ENCODE measurements at regions not wholly inside any gene's neighbourhood (a gene's known extent, or its start where the extent isn't known, plus 50 kb on each side); places are given as distances from the start of the nearest gene placed in this dataset.

- Mint-ChIP-seq H3K4me3 (no peak overlapping the region), H3K27me3 (ENCODE audit: low read depth) (no peaks in the 10 kb centered on the region), H3K9me3 (no peaks in the 10 kb centered on the region), H3K27ac (no peak overlapping the region), H3K36me3 (ENCODE audit: low read depth) (no peaks in the 10 kb centered on the region), H3K4me1 (peaks cover 4% of the 10 kb centered on the region)
- no peak for TF ChIP-seq CTCF (IDR thresholded peaks at IDR 0.05; ENCODE audit: unreplicated experiment in 3 of 3)
Observed at GRCh38 chr2:78892295-78892694, 133.2 kb upstream of the REG3G start.

- no peaks in the 10 kb centered on the region for H3K9me3 Mint-ChIP-seq
- TF ChIP-seq CTCF (IDR thresholded peaks at IDR 0.05; ENCODE audit: unreplicated experiment in 3 of 3): no peak
- H3K27ac Mint-ChIP-seq: no peak overlapping the region
- no peaks in the 10 kb centered on the region for H3K36me3 Mint-ChIP-seq (ENCODE audit: low read depth)
- no peaks in the 10 kb centered on the region for H3K27me3 Mint-ChIP-seq (ENCODE audit: low read depth)
- no peak overlapping the region for H3K4me3 Mint-ChIP-seq
- peaks cover 4% of the 10 kb centered on the region for H3K4me1 Mint-ChIP-seq
Observed at GRCh38 chr2:78895022-78895421, 130.5 kb upstream of the REG3G start.

GRCh38 chr2:78896536-78896935, 129.0 kb upstream of the REG3G start:
- no peak overlapping the region for H3K27ac Mint-ChIP-seq
- no peaks in the 10 kb centered on the region for H3K27me3 Mint-ChIP-seq (ENCODE audit: low read depth)
- H3K9me3 Mint-ChIP-seq: no peaks in the 10 kb centered on the region
- peaks cover 4% of the 10 kb centered on the region for H3K4me1 Mint-ChIP-seq
- TF ChIP-seq CTCF (IDR thresholded peaks at IDR 0.05; ENCODE audit: unreplicated experiment in 3 of 3): no peak
- H3K36me3 Mint-ChIP-seq (ENCODE audit: low read depth): no peaks in the 10 kb centered on the region
- no peak overlapping the region for H3K4me3 Mint-ChIP-seq

GRCh38 chr2:78907089-78907488, 118.4 kb upstream of the REG3G start:
- no peak overlapping the region for H3K27ac Mint-ChIP-seq
- no peaks in the 10 kb centered on the region for H3K9me3 Mint-ChIP-seq
- no peak overlapping the region for H3K4me3 Mint-ChIP-seq
- H3K36me3 Mint-ChIP-seq (ENCODE audit: low read depth): no peaks in the 10 kb centered on the region
- H3K4me1 Mint-ChIP-seq: peaks cover 8% of the 10 kb centered on the region
- TF ChIP-seq CTCF (IDR thresholded peaks at IDR 0.05; ENCODE audit: unreplicated experiment in 3 of 3): no peak
- no peaks in the 10 kb centered on the region for H3K27me3 Mint-ChIP-seq (ENCODE audit: low read depth)

GRCh38 chr2:78908973-78909372, 116.5 kb upstream of the REG3G start:
- Mint-ChIP-seq H3K27me3 (ENCODE audit: low read depth) (no peaks in the 10 kb centered on the region), H3K9me3 (no peaks in the 10 kb centered on the region), H3K4me3 (no peak overlapping the region), H3K4me1 (peaks cover 13% of the 10 kb centered on the region), H3K36me3 (ENCODE audit: low read depth) (no peaks in the 10 kb centered on the region), H3K27ac (no peak overlapping the region)
- no peak for TF ChIP-seq CTCF (IDR thresholded peaks at IDR 0.05; ENCODE audit: unreplicated experiment in 3 of 3)

- Mint-ChIP-seq H3K4me1 (peaks cover 13% of the 10 kb centered on the region), H3K27ac (peak overlapping the region in 2 of 3 experiments; percentile 30 to 49), H3K9me3 (no peaks in the 10 kb centered on the region), H3K27me3 (ENCODE audit: low read depth) (no peaks in the 10 kb centered on the region), H3K4me3 (no peak overlapping the region), H3K36me3 (ENCODE audit: low read depth) (no peaks in the 10 kb centered on the region)
- no peak for TF ChIP-seq CTCF (IDR thresholded peaks at IDR 0.05; ENCODE audit: unreplicated experiment in 3 of 3)
Observed at GRCh38 chr2:78910376-78910775, 115.1 kb upstream of the REG3G start.

Data from nephron (organoid).